ENCODE measurements at regions not wholly inside any gene's neighbourhood (a gene's known extent, or its start where the extent isn't known, plus 50 kb on each side); places are given as distances from the start of the nearest gene placed in this dataset.
"Not testable (repeated sequence)": the region's sequence is repeated elsewhere in the genome, so short reads cannot be mapped to it uniquely, and the experiment has no call there.

GRCh38 chr17:63185420-63185819, 219.4 kb downstream of the TANC2 start:
- no peak for ATAC-seq

- ATAC-seq = no peak
Measured at GRCh38 chr17:63189082-63189481, 223.0 kb downstream of the TANC2 start.

- no peak for ATAC-seq
Measured at GRCh38 chr17:63189930-63190329, 223.9 kb downstream of the TANC2 start.

GRCh38 chr17:63190821-63191370, 224.9 kb downstream of the TANC2 start:
- no peak for ATAC-seq

- ATAC-seq = no peak
Measured at GRCh38 chr17:63191610-63192009, 225.6 kb downstream of the TANC2 start.

GRCh38 chr17:63193827-63194226, 227.8 kb downstream of the TANC2 start:
- ATAC-seq = no peak

GRCh38 chr17:63196772-63197335, 230.8 kb downstream of the TANC2 start:
- peak; percentile 61 to 73 for ATAC-seq

GRCh38 chr17:63203652-63204051, 237.6 kb downstream of the TANC2 start:
- ATAC-seq = no peak

- ATAC-seq = no peak
Measured at GRCh38 chr17:63221939-63222338, 224.2 kb downstream of the CYB561 start.

- peak; percentile 67 to 68 for ATAC-seq
Measured at GRCh38 chr17:63222655-63223054, 223.5 kb downstream of the CYB561 start.

GRCh38 chr17:63223212-63223911, 222.7 kb downstream of the CYB561 start:
- ATAC-seq = no peak

- no peak for ATAC-seq
Measured at GRCh38 chr17:63224644-63225043, 221.5 kb downstream of the CYB561 start.

- ATAC-seq = not testable (repeated sequence)
Measured at GRCh38 chr17:63226720-63227119, 219.4 kb downstream of the CYB561 start.

GRCh38 chr17:63231015-63231620, 215.0 kb downstream of the CYB561 start:
- not testable (repeated sequence) for ATAC-seq

GRCh38 chr17:63232565-63233310, 213.4 kb downstream of the CYB561 start:
- no peak for ATAC-seq

- no peak for ATAC-seq
Measured at GRCh38 chr17:63240106-63240505, 206.0 kb downstream of the CYB561 start.

- no peak for ATAC-seq
Measured at GRCh38 chr17:63246344-63246743, 199.8 kb downstream of the CYB561 start.

GRCh38 chr17:63247706-63248105, 198.4 kb downstream of the CYB561 start:
- ATAC-seq = no peak

GRCh38 chr17:63249256-63250004, 196.7 kb downstream of the CYB561 start:
- ATAC-seq = no peak

GRCh38 chr17:63250830-63251229, 195.3 kb downstream of the CYB561 start:
- no peak for ATAC-seq

GRCh38 chr17:63258785-63259184, 187.3 kb downstream of the CYB561 start:
- no peak for ATAC-seq

- no peak for ATAC-seq
Measured at GRCh38 chr17:63262751-63263476, 183.2 kb downstream of the CYB561 start.
